ENCODE measurements at regions not wholly inside any gene's neighbourhood (a gene's known extent, or its start where the extent isn't known, plus 50 kb on each side); places are given as distances from the start of the nearest gene placed in this dataset.

DNA sequence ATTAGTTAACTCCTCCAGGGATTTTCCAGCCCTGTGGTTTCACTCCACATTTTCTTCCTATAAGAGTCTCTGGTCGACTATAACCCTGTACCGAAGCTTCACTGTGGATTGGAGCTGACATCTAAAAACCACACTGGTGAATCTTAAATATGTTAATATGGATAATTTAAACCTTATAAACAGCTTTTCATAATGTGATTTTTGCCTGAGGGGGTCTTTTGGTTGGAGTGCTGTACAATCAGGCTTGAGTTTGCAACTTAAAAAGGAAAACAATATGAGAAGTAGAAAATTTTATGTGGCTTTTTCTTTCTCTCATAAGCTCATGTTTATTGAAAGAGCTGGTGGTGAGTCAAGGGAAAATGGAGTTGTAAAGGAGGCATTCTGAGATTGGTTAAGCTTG lies 313.7 kb downstream of the VPS13C start:
- no peak overlapping the region for H3K27ac ChIP-seq
- TF ChIP-seq, protein P1, sequence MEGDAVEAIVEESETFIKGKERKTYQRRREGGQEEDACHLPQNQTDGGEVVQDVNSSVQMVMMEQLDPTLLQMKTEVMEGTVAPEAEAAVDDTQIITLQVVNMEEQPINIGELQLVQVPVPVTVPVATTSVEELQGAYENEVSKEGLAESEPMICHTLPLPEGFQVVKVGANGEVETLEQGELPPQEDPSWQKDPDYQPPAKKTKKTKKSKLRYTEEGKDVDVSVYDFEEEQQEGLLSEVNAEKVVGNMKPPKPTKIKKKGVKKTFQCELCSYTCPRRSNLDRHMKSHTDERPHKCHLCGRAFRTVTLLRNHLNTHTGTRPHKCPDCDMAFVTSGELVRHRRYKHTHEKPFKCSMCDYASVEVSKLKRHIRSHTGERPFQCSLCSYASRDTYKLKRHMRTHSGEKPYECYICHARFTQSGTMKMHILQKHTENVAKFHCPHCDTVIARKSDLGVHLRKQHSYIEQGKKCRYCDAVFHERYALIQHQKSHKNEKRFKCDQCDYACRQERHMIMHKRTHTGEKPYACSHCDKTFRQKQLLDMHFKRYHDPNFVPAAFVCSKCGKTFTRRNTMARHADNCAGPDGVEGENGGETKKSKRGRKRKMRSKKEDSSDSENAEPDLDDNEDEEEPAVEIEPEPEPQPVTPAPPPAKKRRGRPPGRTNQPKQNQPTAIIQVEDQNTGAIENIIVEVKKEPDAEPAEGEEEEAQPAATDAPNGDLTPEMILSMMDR (IDR thresholded peaks at IDR 0.05) = no peak

DNA sequence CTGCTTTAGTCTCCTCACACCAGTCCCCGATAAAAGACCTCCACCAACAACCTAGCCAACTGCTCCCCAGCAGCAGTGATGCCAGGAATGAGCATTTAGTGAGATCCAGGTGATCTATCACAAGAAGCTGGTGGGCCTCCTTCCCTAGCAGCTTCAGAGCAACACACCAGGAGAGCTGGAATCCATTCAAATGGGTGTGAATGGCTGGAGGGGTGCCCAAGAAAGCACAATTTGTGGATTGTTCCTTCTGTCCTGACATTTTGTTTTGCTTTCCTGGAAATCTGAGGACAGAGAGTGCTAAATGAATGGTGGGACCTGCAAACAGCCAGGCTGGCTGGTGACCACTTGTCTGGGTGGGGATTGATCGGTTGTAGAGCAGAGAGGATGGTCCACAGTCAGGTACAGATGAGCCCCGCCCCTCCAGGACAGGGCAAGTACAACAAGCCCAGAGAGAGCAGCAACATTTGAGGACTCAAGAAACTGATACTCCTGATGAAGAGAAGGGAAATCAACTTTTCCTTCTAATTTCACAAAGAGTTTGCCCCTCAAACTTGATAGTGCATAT lies 316.8 kb downstream of the VPS13C start:
- TF ChIP-seq, protein P1 (IDR thresholded peaks at IDR 0.05) = no peak
- no peak for TF ChIP-seq ZFX (IDR thresholded peaks at IDR 0.05; ENCODE audit: borderline replicate concordance)
- H3K27ac ChIP-seq = no peak overlapping the region

DNA sequence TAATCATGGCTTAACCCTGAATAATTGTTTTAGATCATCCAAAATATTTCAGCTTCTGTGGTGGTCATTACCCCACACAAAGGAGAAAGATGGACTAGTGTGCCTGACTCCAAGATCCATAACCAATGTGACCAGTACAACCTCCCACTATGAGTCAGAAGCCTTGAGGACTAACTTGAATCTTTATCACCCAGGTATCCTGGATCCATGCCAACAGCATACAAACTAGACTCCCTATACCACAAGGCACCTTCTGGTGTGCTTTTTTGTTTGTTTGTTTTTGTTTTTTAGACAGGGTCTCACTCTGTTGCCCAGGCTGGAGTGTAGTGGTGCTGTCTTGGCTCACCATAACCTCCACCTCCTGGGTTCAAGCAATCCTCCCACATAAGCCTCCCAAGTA lies 317.7 kb downstream of the VPS13C start:
- TF ChIP-seq, protein P1 (IDR thresholded peaks at IDR 0.05) = no peak
- no peak for TF ChIP-seq ZFX (IDR thresholded peaks at IDR 0.05; ENCODE audit: borderline replicate concordance)

DNA sequence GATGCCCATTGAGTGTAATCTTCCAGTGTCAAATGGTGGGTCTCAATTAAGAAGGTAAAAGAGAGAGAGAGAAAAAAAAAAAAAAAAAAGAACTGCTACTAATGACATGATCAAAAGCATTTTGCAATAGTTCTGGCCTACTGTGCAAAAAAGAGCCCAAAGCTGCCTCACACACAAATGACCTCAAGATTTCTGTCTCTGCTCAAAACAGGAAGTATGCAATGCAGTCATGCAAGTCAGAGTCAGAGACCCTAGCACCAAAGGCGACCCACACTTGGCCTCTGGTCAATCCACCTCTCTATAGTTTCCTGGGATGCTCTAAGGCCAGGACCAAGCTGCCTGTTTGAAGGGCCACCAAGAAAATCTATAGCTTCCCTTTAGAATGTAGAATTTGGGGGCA lies 323.5 kb downstream of the VPS13C start:
- no peak overlapping the region for H3K27ac ChIP-seq
- TF ChIP-seq, protein P1 (IDR thresholded peaks at IDR 0.05) = no peak
- TF ChIP-seq ZFX (IDR thresholded peaks at IDR 0.05; ENCODE audit: borderline replicate concordance) = no peak

More for the DNA sequence above, 317.7 kb downstream of the VPS13C start:
- no peak overlapping the region for H3K27ac ChIP-seq

DNA sequence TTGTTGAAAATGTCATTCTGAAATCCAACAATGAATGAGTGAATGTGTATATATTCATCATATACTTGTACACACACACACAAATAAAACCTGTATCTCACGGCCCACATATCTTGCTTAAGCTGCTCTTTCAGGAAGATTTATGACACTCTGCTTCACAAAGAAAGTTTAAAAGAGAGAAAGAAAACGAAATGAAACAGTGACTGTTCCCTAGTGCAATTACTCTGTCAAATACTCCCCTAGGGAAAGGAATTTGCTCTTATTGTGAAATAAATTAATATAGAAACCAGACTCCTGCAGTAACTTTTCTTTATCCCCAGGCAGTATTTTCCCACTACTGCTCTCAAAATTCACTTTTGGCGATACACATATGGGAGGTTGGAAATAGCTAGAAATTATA lies 329.1 kb downstream of the VPS13C start:
- H3K27ac ChIP-seq = no peak overlapping the region
- no peak for TF ChIP-seq ZFX (IDR thresholded peaks at IDR 0.05; ENCODE audit: borderline replicate concordance)
- TF ChIP-seq, protein P1 (IDR thresholded peaks at IDR 0.05) = no peak

DNA sequence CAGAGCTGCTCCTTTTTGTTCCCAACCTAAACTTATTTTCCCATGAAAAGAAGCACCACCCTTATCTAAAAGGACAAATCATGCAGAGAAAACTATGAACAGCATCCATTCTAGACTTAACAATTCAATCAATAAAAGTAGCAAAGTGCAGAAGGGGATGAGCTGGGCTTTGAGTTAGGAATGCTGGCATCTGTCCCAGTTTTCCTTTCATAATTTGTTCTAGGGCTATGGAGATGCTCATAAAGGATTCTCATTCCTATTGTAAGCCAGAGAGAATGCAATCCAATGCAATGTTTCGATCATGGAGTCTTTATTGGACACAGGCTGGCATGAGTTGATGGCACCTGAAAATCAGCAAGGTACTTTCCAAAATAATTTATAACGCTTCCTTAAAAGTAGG lies 330.6 kb downstream of the VPS13C start:
- no peak overlapping the region for H3K27ac ChIP-seq
- TF ChIP-seq ZFX (IDR thresholded peaks at IDR 0.05; ENCODE audit: borderline replicate concordance) = no peak
- TF ChIP-seq, protein P1 (IDR thresholded peaks at IDR 0.05) = no peak

DNA sequence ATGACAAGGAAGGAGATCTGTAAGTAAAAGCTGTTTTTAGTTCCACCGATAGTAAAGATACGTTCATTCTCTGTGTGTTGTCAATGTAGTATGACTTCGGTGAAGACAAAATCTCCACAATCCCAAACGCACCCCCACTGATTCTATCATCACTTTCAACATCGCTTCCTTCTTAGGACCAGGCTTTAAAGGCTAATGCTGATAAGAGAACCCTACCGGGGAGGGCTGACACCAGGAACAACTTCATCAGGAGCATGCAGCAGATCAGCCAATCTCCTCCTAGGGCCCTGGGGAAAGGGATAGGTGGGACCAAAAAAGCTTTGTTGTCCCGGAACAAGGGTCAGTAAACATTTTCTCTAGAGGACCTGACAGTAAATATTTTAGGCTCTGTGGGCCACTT lies 334.1 kb downstream of the VPS13C start:
- no peak for TF ChIP-seq ZFX (IDR thresholded peaks at IDR 0.05; ENCODE audit: borderline replicate concordance)
- TF ChIP-seq, protein P1 (IDR thresholded peaks at IDR 0.05) = no peak
- H3K27ac ChIP-seq = no peak overlapping the region
